ENCODE measurements at regions not wholly inside any gene's neighbourhood (a gene's known extent, or its start where the extent isn't known, plus 50 kb on each side); places are given as distances from the start of the nearest gene placed in this dataset.

DNA sequence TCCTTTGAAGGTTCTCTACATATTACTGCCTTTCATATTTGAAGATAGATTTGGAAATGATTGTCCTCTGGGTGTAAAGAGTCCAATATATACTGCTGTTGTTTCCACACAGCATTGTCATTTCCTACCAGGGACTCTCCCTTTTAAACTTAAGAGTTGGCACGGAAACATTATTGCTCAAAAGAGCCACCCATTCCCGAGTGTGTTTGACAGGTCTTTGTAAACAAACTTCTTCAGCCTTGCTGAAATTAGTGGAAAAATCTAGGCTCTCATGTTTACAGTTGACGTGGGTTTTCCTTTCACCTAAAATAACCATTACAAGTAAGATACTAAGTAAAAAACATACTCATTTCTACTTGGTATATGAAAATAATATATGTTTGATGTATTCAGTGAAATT lies 111.4 kb upstream of the LIMCH1 start:
- POLR2A ChIA-PET, result no interaction called here
- CTCF ChIA-PET, result no interaction called here
- H3K4me1 Mint-ChIP-seq (ENCODE audit: insufficient read depth, unreplicated experiment), result peaks cover 6% of the 10 kb centered on the region
- no TSS peak for BruUV-seq (replicated peaks)
- TF ChIP-seq, protein P1, sequence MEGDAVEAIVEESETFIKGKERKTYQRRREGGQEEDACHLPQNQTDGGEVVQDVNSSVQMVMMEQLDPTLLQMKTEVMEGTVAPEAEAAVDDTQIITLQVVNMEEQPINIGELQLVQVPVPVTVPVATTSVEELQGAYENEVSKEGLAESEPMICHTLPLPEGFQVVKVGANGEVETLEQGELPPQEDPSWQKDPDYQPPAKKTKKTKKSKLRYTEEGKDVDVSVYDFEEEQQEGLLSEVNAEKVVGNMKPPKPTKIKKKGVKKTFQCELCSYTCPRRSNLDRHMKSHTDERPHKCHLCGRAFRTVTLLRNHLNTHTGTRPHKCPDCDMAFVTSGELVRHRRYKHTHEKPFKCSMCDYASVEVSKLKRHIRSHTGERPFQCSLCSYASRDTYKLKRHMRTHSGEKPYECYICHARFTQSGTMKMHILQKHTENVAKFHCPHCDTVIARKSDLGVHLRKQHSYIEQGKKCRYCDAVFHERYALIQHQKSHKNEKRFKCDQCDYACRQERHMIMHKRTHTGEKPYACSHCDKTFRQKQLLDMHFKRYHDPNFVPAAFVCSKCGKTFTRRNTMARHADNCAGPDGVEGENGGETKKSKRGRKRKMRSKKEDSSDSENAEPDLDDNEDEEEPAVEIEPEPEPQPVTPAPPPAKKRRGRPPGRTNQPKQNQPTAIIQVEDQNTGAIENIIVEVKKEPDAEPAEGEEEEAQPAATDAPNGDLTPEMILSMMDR (IDR thresholded peaks at IDR 0.05; ENCODE audit: unreplicated experiment), result no peak
- no peaks in the 10 kb centered on the region for H3K27me3 Mint-ChIP-seq (ENCODE audit: insufficient read depth, unreplicated experiment)
- no peak overlapping the region for H3K4me3 Mint-ChIP-seq (ENCODE audit: unreplicated experiment)
- peak overlapping the region; percentile 31 for H3K27ac Mint-ChIP-seq (ENCODE audit: low read depth, unreplicated experiment)
- peak; percentile 70 for DNase-seq (ENCODE audit: unreplicated experiment)
- no peaks in the 10 kb centered on the region for H3K9me3 Mint-ChIP-seq (ENCODE audit: unreplicated experiment)
- peaks cover 5% of the 10 kb centered on the region for H3K36me3 Mint-ChIP-seq (ENCODE audit: insufficient read depth, unreplicated experiment)
- intact Hi-C loops (cut with micrococcal nuclease), result no loop called here

DNA sequence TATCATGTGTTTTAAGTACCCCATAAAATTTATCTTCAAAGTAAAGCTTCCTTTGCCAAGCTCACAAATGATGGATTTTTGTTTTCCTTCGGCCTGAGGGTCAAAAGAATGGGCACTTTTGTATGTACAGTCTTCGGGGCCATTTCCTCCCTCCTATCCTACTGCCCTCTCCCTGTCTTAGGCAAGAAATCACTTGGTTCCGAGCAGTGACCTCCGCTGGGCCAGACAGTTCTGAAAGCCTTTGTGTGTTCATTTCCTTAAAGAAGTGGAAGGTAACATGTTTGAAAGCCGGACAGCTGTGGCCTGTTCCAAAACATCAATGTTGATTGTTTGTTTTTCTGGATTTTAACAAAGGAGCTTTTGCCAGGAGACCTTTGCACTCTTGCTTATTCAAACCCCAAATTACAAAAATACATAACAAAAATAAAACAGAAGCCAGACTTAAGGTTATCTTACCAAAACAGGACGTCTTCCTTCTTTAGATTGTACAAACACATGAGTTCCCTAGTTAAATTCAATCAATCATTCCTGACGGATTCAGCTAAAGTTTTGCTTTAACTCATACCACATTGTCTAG lies 110.6 kb upstream of the LIMCH1 start:
- peaks cover 5% of the 10 kb centered on the region for H3K36me3 Mint-ChIP-seq (ENCODE audit: insufficient read depth, unreplicated experiment)
- H3K27me3 Mint-ChIP-seq (ENCODE audit: insufficient read depth, unreplicated experiment), result no peaks in the 10 kb centered on the region
- DNase-seq (ENCODE audit: unreplicated experiment), result no peak
- H3K9me3 Mint-ChIP-seq (ENCODE audit: unreplicated experiment), result no peaks in the 10 kb centered on the region
- no TSS peak for BruUV-seq (replicated peaks)
- intact Hi-C loops (cut with micrococcal nuclease), result no loop called here
- H3K4me1 Mint-ChIP-seq (ENCODE audit: insufficient read depth, unreplicated experiment), result peaks cover 12% of the 10 kb centered on the region
- H3K27ac Mint-ChIP-seq (ENCODE audit: low read depth, unreplicated experiment), result peak overlapping the region; percentile 7
- CTCF ChIA-PET, result interaction anchor here (0.6 to 0.9 kb wide), 4 partner anchors 53 to 216 kb away, joined by 3 to 4 read pairs (median 4); no protein-coding TSS in a partner anchor
- TF ChIP-seq, protein P1 (IDR thresholded peaks at IDR 0.05; ENCODE audit: unreplicated experiment), result no peak
- H3K4me3 Mint-ChIP-seq (ENCODE audit: unreplicated experiment), result no peak overlapping the region
- POLR2A ChIA-PET, result interaction anchor here (0.7 to 1.1 kb wide), 2 partner anchors 11 to 66 kb away, joined by 3 read pairs; no protein-coding TSS in a partner anchor

DNA sequence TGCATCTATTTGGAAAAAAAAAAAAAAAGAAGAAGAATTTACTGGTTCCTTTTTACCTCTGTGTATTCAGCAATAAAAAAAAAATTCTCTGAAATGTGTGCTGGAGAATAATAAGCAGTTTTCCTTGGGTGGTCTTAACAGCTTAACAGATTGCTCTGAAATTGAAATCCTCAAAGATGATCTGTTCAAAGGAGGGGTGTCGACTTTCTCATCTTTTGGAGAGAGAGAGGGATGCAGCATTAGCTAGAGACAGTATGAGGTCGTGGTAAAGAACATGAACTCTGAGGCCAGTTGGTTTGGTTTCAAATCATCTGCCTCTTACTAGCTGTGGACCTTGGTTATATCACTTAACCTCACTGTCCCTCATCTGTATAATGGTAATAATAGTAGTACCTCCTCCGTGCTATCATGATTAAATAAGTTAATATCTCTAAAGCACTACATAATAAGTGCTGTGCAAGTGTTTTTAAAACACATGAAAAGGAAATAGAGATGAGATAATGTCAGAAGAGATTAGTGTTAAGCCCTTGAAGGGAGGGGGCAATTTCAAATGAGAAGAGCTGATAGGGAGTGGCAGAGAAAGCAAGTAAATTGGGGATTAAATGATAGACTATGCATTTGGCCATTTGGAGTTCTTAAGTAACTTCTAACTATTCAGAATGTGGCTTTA lies 109.9 kb upstream of the LIMCH1 start:
- TF ChIP-seq, protein P1 (IDR thresholded peaks at IDR 0.05; ENCODE audit: unreplicated experiment), result no peak
- ChIA-PET POLR2A (interaction anchor here (0.7 to 1.1 kb wide), 2 partner anchors 11 to 66 kb away, joined by 3 read pairs; no protein-coding TSS in a partner anchor), CTCF (interaction anchor here (0.6 to 0.8 kb wide), 3 partner anchors 52 to 165 kb away, joined by 3 to 4 read pairs (median 4); no protein-coding TSS in a partner anchor)
- H3K9me3 Mint-ChIP-seq (ENCODE audit: unreplicated experiment), result no peaks in the 10 kb centered on the region
- H3K27ac Mint-ChIP-seq (ENCODE audit: low read depth, unreplicated experiment), result peak overlapping the region; percentile 7
- H3K4me3 Mint-ChIP-seq (ENCODE audit: unreplicated experiment), result no peak overlapping the region
- intact Hi-C loops (cut with micrococcal nuclease), result no loop called here
- no peak for DNase-seq (ENCODE audit: unreplicated experiment)
- BruUV-seq (replicated peaks), result no TSS peak
- no peaks in the 10 kb centered on the region for H3K27me3 Mint-ChIP-seq (ENCODE audit: insufficient read depth, unreplicated experiment)
- H3K36me3 Mint-ChIP-seq (ENCODE audit: insufficient read depth, unreplicated experiment), result peaks cover 5% of the 10 kb centered on the region
- peaks cover 19% of the 10 kb centered on the region for H3K4me1 Mint-ChIP-seq (ENCODE audit: insufficient read depth, unreplicated experiment)

DNA sequence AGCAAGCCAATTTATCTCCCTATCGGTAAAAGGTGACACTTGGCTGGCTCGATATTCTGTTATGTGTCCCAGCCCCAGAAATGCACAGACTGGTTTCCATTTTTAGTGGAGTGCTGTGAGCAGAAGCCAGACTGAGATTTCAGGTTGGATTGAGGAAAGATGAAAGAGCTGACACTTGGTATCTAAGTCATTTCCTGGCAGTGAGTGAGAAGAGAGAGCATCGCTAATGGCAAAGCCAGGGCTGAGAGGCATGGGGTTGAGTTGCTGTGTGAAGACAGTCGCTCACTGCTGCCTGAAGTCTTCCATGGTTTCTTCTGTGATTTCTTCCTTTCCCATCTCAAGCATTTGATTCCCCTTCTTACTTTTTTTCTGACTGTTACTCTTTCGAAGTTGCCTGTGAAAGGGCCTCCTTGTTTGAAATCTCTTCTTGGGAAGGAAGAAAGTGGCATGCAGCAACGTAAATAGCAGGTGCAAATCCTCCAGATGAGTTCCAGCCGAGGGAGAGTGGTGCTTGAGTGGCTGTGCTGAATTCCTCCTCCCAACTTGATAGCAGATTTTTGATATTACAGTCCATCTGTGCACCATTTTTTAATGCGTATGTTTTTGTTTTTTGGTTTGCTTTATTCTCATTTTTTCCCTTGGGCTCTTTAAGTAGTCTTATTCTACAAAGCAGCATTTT lies 109.2 kb upstream of the LIMCH1 start:
- Mint-ChIP-seq H3K36me3 (ENCODE audit: insufficient read depth, unreplicated experiment) (peaks cover 5% of the 10 kb centered on the region), H3K9me3 (ENCODE audit: unreplicated experiment) (no peaks in the 10 kb centered on the region), H3K4me3 (ENCODE audit: unreplicated experiment) (no peak overlapping the region), H3K4me1 (ENCODE audit: insufficient read depth, unreplicated experiment) (peaks cover 23% of the 10 kb centered on the region), H3K27me3 (ENCODE audit: insufficient read depth, unreplicated experiment) (no peaks in the 10 kb centered on the region), H3K27ac (ENCODE audit: low read depth, unreplicated experiment) (no peak overlapping the region)
- TF ChIP-seq, protein P1 (IDR thresholded peaks at IDR 0.05; ENCODE audit: unreplicated experiment), result no peak
- POLR2A ChIA-PET, result no interaction called here
- BruUV-seq (replicated peaks), result no TSS peak
- no peak for DNase-seq (ENCODE audit: unreplicated experiment)
- intact Hi-C loops (cut with micrococcal nuclease), result no loop called here
- CTCF ChIA-PET, result no interaction called here

Data from MCF 10A (cell line).